HEK293 (cell line): ENCODE measurements at regions not wholly inside any gene's neighbourhood (a gene's known extent, or its start where the extent isn't known, plus 50 kb on each side); places are given as distances from the start of the nearest gene placed in this dataset.
A peak's percentile ranks its signal among the peaks of the same experiment; 100 is the strongest.

Source experiments
- CTCF ChIA-PET: fragments of 350-600 bp; formaldehyde crosslinking; extraction: SDS; loops from one replicate; lab custom pipeline; 2021; ENCODE audit warnings: antibody characterized with exemption; lab: Yijun Ruan, JAX
- POLR2A ChIA-PET: fragments of 300-600 bp; formaldehyde crosslinking; extraction: SDS; loops from one replicate; lab custom pipeline; 2020; ENCODE audit warnings: antibody characterized with exemption, inconsistent platforms; lab: Yijun Ruan, JAX
- H3K27ac ChIP-seq: fragments of 200-500 bp; sonication (Bioruptor generic); 2 replicates; pipeline ENCODE4 v1.5.1; 2014; ENCODE audit warnings: low read depth, low read length, control low read depth, inconsistent platforms; ENCODE audit errors: extremely low read depth
- H3K36me3 ChIP-seq, 2 experiments: fragments of 200-500 bp in 1 of 2; sonication (Bioruptor generic) in 1 of 2; 1 replicate in 1 of 2; 2 replicates in 1 of 2; pipeline ENCODE4 v1.5.1; 2014 to 2017; ENCODE audit warnings: inconsistent platforms in 2 of 2, low read length in 2 of 2; ENCODE audit not compliant: control insufficient read depth in 2 of 2, insufficient read depth in 1 of 2
- H3K4me1 ChIP-seq: fragments of 200-500 bp; sonication (Bioruptor generic); 2 replicates; pipeline ENCODE4 v1.5.1; 2014; ENCODE audit warnings: mild to moderate bottlenecking, low read length, inconsistent platforms; ENCODE audit not compliant: control insufficient read depth, insufficient read depth
- H3K4me3 ChIP-seq: 2 replicates; pipeline ENCODE4 v1.5.1; 2011; ENCODE audit warnings: low read depth, mild to moderate bottlenecking, control low read depth, low read length, moderate library complexity
- H3K9me3 ChIP-seq: fragments of 200-500 bp; sonication (Bioruptor generic); 2 replicates; pipeline ENCODE4 v1.5.1; 2014; ENCODE audit warnings: low read depth, low read length, inconsistent platforms; ENCODE audit not compliant: control insufficient read depth, insufficient read depth
- CTCF ChIP-seq: fragments of 450-650 bp; formaldehyde crosslinking; IDR thresholded peaks from 2 replicates; pipeline ENCODE4 v1.5.1; 2016; ENCODE audit warnings: missing biosample characterization, missing genetic modification characterization
- ELK4 ChIP-seq: IDR thresholded peaks from 2 replicates; pipeline ENCODE4 v1.6.1; 2011; ENCODE audit warnings: mild to moderate bottlenecking, low read depth, low read length, borderline replicate concordance
- HOXA7 ChIP-seq: sonication (generic); formaldehyde crosslinking; IDR thresholded peaks from 2 replicates; pipeline ENCODE4 v1.8.1; 2022; ENCODE audit warnings: missing genetic modification reagents, borderline replicate concordance
- KLF10 ChIP-seq: fragments of 450-650 bp; IDR thresholded peaks from 2 replicates; pipeline ENCODE4 v1.5.1; 2018; ENCODE audit warnings: missing biosample characterization, mild to moderate bottlenecking, missing genetic modification characterization
- KLF9 ChIP-seq: fragments of 450-650 bp; formaldehyde crosslinking; IDR thresholded peaks from 2 replicates; pipeline ENCODE4 v1.5.1; 2016; ENCODE audit warnings: missing biosample characterization, missing genetic modification characterization, low read depth
- PRDM10 ChIP-seq: fragments of 450-650 bp; formaldehyde crosslinking; IDR thresholded peaks from 2 replicates; pipeline ENCODE4 v1.5.1; 2016; ENCODE audit warnings: missing biosample characterization, missing genetic modification characterization
- PRDM4 ChIP-seq: fragments of 450-650 bp; formaldehyde crosslinking; IDR thresholded peaks from 2 replicates; pipeline ENCODE4 v1.5.1; 2017; ENCODE audit warnings: missing biosample characterization, missing genetic modification characterization
- REST ChIP-seq: fragments of 450-650 bp; formaldehyde crosslinking; IDR thresholded peaks from 2 replicates; pipeline ENCODE4 v1.5.1; 2016; ENCODE audit warnings: missing biosample characterization, missing genetic modification characterization
- ZBTB44 ChIP-seq: fragments of 450-650 bp; IDR thresholded peaks from 2 replicates; pipeline ENCODE4 v1.5.1; 2018; ENCODE audit warnings: missing biosample characterization, mild to moderate bottlenecking, missing genetic modification characterization
- ZEB2 ChIP-seq: fragments of 450-650 bp; formaldehyde crosslinking; IDR thresholded peaks from 2 replicates; pipeline ENCODE4 v1.5.1; 2016; ENCODE audit warnings: missing biosample characterization, missing genetic modification characterization
- ZNF155 ChIP-seq: fragments of 450-650 bp; formaldehyde crosslinking; IDR thresholded peaks from 2 replicates; pipeline ENCODE4 v1.5.1; 2016; ENCODE audit warnings: missing biosample characterization, missing genetic modification characterization
- ZNF184 ChIP-seq: fragments of 450-650 bp; IDR thresholded peaks from 2 replicates; pipeline ENCODE4 v1.5.1; 2018; ENCODE audit warnings: missing biosample characterization, mild to moderate bottlenecking, missing genetic modification characterization
- ZNF221 ChIP-seq: fragments of 450-650 bp; formaldehyde crosslinking; IDR thresholded peaks from 2 replicates; pipeline ENCODE4 v1.5.1; 2017; ENCODE audit warnings: missing biosample characterization, missing genetic modification characterization, borderline replicate concordance
- ZNF335 ChIP-seq: fragments of 450-650 bp; formaldehyde crosslinking; conservative IDR thresholded peaks from 2 replicates; pipeline ENCODE4 v1.5.1; 2016; ENCODE audit warnings: missing biosample characterization, missing genetic modification characterization
- ZNF354C ChIP-seq: fragments of 450-650 bp; formaldehyde crosslinking; IDR thresholded peaks from 2 replicates; pipeline ENCODE4 v1.5.1; 2016; ENCODE audit warnings: missing biosample characterization, missing genetic modification characterization, low read depth, borderline replicate concordance
- ZNF362 ChIP-seq: fragments of 450-650 bp; formaldehyde crosslinking; IDR thresholded peaks from 2 replicates; pipeline ENCODE4 v1.5.1; 2016; ENCODE audit warnings: missing biosample characterization, missing genetic modification characterization
- ZNF37A ChIP-seq: fragments of 450-650 bp; IDR thresholded peaks from 2 replicates; pipeline ENCODE4 v1.5.1; 2018; ENCODE audit warnings: missing biosample characterization, missing genetic modification characterization
- ZNF394 ChIP-seq: fragments of 450-650 bp; formaldehyde crosslinking; IDR thresholded peaks from 2 replicates; pipeline ENCODE4 v1.5.1; 2016; ENCODE audit warnings: missing biosample characterization, missing genetic modification characterization, mild to moderate bottlenecking, moderate library complexity, borderline replicate concordance
- ZNF585B ChIP-seq: fragments of 450-650 bp; formaldehyde crosslinking; IDR thresholded peaks from 2 replicates; pipeline ENCODE4 v1.5.1; 2016; ENCODE audit warnings: missing biosample characterization, missing genetic modification characterization
- ZNF600 ChIP-seq: fragments of 450-650 bp; formaldehyde crosslinking; IDR thresholded peaks from 2 replicates; pipeline ENCODE4 v1.5.1; 2016; ENCODE audit warnings: missing biosample characterization, missing genetic modification characterization

- ChIA-PET POLR2A (interaction anchor here (0.7 kb wide), 1 partner anchor 204 kb away, joined by 3 read pairs; no protein-coding TSS in a partner anchor), CTCF (interaction anchor here (0.6 kb wide), 2 partner anchors 37 to 419 kb away, joined by 3 to 4 read pairs; no protein-coding TSS in a partner anchor)
- Histone ChIP-seq H3K4me1 (no peaks in the 10 kb centered on the region), H3K27ac (no peak overlapping the region), H3K36me3 (no peaks in the 10 kb centered on the region), H3K9me3 (no peaks in the 10 kb centered on the region), H3K4me3 (no peak overlapping the region)
- TF ChIP-seq ZNF354C (tag by site-specific recombination) (no peak), ZNF335 (tag by site-specific recombination) (no peak), PRDM10 (tag by site-specific recombination) (no peak), KLF9 (no peak), ZNF362 (tag by site-specific recombination) (no peak), KLF10 (tag by site-specific recombination) (no peak), ZNF184 (tag by site-specific recombination) (no peak), CTCF (tag by site-specific recombination) (no peak), HOXA7 (no peak), ZNF585B (tag by site-specific recombination) (no peak), ZNF394 (tag by site-specific recombination) (no peak), PRDM4 (no peak), ZEB2 (tag by site-specific recombination) (no peak), ZNF37A (no peak), ZNF600 (no peak)
Observed at GRCh38 chr7:47684728-47685127, 102.8 kb upstream of the TNS3 start.

GRCh38 chr7:47683485-47683898, 101.6 kb upstream of the TNS3 start:
- no peaks in the 10 kb centered on the region for H3K36me3 ChIP-seq

More at GRCh38 chr7:47683485-47683898, 101.6 kb upstream of the TNS3 start:
- TF ChIP-seq ELK4 (no peak), ZBTB44 (tag by site-specific recombination) (no peak), ZNF155 (no peak), ZNF221 (tag by site-specific recombination) (no peak), ZNF585B (tag by site-specific recombination) (no peak), REST (tag by site-specific recombination) (0 out of 2 replicates have a peak, but pooled peaks have one; percentile 31)
- no peak overlapping the region for H3K4me3 ChIP-seq
- no peaks in the 10 kb centered on the region for H3K4me1 ChIP-seq
- no peak overlapping the region for H3K27ac ChIP-seq
- CTCF ChIA-PET = interaction anchor here (0.6 kb wide), 1 partner anchor 73 kb away, joined by 3 read pairs; no protein-coding TSS in a partner anchor
- no peaks in the 10 kb centered on the region for H3K9me3 ChIP-seq
- POLR2A ChIA-PET = no interaction called here
